Keratinocyte (primary cell): ENCODE measurements at regions not wholly inside any gene's neighbourhood (a gene's known extent, or its start where the extent isn't known, plus 50 kb on each side); places are given as distances from the start of the nearest gene placed in this dataset.

Experiments
- DNase-seq: peaks from one replicate; pipeline ENCODE4 v3.0.0-alpha.2; 2011; ENCODE audit warnings: low read depth, missing footprints, low spot score
- FAIRE-seq: peaks from 2 replicates; lab custom pipeline; 2011; peaks lifted over from hg19 to GRCh38; lab: Jason Lieb, UNC
- H2AFZ ChIP-seq: 2 replicates; pipeline ENCODE4 v1.6.0; 2012; ENCODE audit warnings: low read length, control low read depth, inconsistent platforms; ENCODE audit not compliant: control insufficient read depth
- H3K27ac ChIP-seq: 2 replicates; pipeline ENCODE4 v1.5.1; 2011; ENCODE audit warnings: low read length; ENCODE audit not compliant: control insufficient read depth, insufficient read depth
- H3K27me3 ChIP-seq: 3 replicates; pipeline ENCODE4 v1.6.0; 2011; ENCODE audit warnings: low read length; ENCODE audit not compliant: control insufficient read depth, insufficient read depth; ENCODE audit errors: extremely low read depth
- H3K36me3 ChIP-seq, 2 experiments: 2 replicates in 1 of 2; 3 replicates in 1 of 2; pipeline ENCODE4 v1.5.1; 2011; ENCODE audit warnings: low read length in 2 of 2, mild to moderate bottlenecking in 1 of 2; ENCODE audit not compliant: control insufficient read depth in 2 of 2, insufficient read depth in 2 of 2; ENCODE audit errors: extremely low read depth in 1 of 2
- H3K4me1 ChIP-seq: 3 replicates; pipeline ENCODE4 v1.5.1; 2011; ENCODE audit warnings: low read length; ENCODE audit not compliant: control insufficient read depth, insufficient read depth; ENCODE audit errors: extremely low read depth
- H3K4me2 ChIP-seq: 3 replicates; pipeline ENCODE4 v1.6.0; 2011; ENCODE audit warnings: low read depth, low read length; ENCODE audit not compliant: control insufficient read depth, insufficient read depth; ENCODE audit errors: extremely low read depth
- H3K4me3 ChIP-seq, 3 experiments: fragments of 200-600 bp in 1 of 3; sonication (generic) in 1 of 3; 2 replicates in 2 of 3; 3 replicates in 1 of 3; pipeline ENCODE4 v1.5.1; 2011 to 2016; ENCODE audit warnings: low read length in 3 of 3, mild to moderate bottlenecking in 3 of 3, control low read depth in 2 of 3, inconsistent platforms in 1 of 3, low read depth in 1 of 3, mixed read lengths in 1 of 3, mixed run types in 1 of 3, moderate library complexity in 1 of 3; ENCODE audit not compliant: control insufficient read depth in 2 of 3, insufficient read depth in 2 of 3; ENCODE audit errors: extremely low read depth in 1 of 3
- H3K79me2 ChIP-seq: 2 replicates; pipeline ENCODE4 v1.6.0; 2012; ENCODE audit warnings: low read length; ENCODE audit not compliant: control insufficient read depth, insufficient read depth
- H3K9ac ChIP-seq: 3 replicates; pipeline ENCODE4 v1.6.0; 2011; ENCODE audit warnings: low read length; ENCODE audit not compliant: control insufficient read depth, insufficient read depth; ENCODE audit errors: extremely low read depth
- H3K9me1 ChIP-seq: 3 replicates; pipeline ENCODE4 v1.6.0; 2011; ENCODE audit warnings: low read length; ENCODE audit not compliant: control insufficient read depth, insufficient read depth; ENCODE audit errors: extremely low read depth
- H3K9me3 ChIP-seq: 2 replicates; pipeline ENCODE4 v1.5.1; 2012; ENCODE audit warnings: low read depth, low read length; ENCODE audit not compliant: control insufficient read depth
- H4K20me1 ChIP-seq: 3 replicates; pipeline ENCODE4 v1.6.0; 2011; ENCODE audit warnings: low read length; ENCODE audit not compliant: control insufficient read depth, insufficient read depth; ENCODE audit errors: extremely low read depth
- EZH2 ChIP-seq: IDR thresholded peaks from one replicate; pipeline ENCODE4 v1.6.1; 2012; ENCODE audit warnings: inconsistent platforms, mild to moderate bottlenecking, low read length, moderate library complexity
- dilution Hi-C: fragments of 300-500 bp; cut with MboI; formaldehyde crosslinking; loops from one replicate; pipeline ENCODE4 v1.7.0; 2020; ENCODE audit warnings: low sequenced_read_pairs; ENCODE audit not compliant: extremely low pct_ligation_motif_present
- TF ChIP-seq, protein P1 (sequence below), 3 experiments: IDR thresholded peaks in 1 of 3; conservative IDR thresholded peaks in 1 of 3; optimal IDR thresholded peaks in 1 of 3; 2 replicates in 2 of 3; 3 replicates in 1 of 3; pipeline versions ENCODE3 to v1.5.1; 2011; ENCODE audit warnings: low read length in 3 of 3, mild to moderate bottlenecking in 3 of 3, moderate library complexity in 2 of 3, control low read depth in 1 of 3, inconsistent platforms in 1 of 3; ENCODE audit not compliant: insufficient read depth in 2 of 3; ENCODE audit errors: extremely low read depth in 1 of 3

DNA sequence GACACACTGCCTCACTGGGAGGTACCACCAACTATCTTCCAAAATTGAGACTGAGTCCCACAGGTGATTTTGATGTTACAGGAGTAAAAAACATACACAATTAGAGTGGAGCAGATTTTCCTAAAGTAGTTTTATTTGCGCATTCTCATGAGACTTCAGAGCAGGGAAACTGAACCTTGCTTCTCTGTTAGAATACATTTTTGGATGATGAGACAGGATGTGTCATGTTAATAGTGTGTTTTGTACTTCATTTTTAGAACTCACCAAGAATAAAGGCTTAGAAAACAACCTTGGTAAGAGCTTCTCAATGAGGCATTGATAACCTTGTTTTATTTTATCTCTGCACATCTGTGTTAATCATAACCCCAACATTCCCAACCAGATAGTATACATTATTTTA lies 310.2 kb upstream of the GALNT5 start:
- no peak for DNase-seq
- Histone ChIP-seq H3K27ac (no peak overlapping the region), H3K27me3 (no peaks in the 10 kb centered on the region), H3K9ac (no peak overlapping the region), H3K9me3 (no peaks in the 10 kb centered on the region), H3K4me2 (no peak overlapping the region), H3K4me1 (no peaks in the 10 kb centered on the region), H3K4me3 (no peak overlapping the region), H2AFZ (no peak overlapping the region), H3K9me1 (no peaks in the 10 kb centered on the region), H4K20me1 (no peaks in the 10 kb centered on the region), H3K36me3 (no peaks in the 10 kb centered on the region), H3K79me2 (no peaks in the 10 kb centered on the region)
- FAIRE-seq, result no peak
- dilution Hi-C loops, result no loop called here
- TF ChIP-seq EZH2, result no peak
- TF ChIP-seq, protein P1, sequence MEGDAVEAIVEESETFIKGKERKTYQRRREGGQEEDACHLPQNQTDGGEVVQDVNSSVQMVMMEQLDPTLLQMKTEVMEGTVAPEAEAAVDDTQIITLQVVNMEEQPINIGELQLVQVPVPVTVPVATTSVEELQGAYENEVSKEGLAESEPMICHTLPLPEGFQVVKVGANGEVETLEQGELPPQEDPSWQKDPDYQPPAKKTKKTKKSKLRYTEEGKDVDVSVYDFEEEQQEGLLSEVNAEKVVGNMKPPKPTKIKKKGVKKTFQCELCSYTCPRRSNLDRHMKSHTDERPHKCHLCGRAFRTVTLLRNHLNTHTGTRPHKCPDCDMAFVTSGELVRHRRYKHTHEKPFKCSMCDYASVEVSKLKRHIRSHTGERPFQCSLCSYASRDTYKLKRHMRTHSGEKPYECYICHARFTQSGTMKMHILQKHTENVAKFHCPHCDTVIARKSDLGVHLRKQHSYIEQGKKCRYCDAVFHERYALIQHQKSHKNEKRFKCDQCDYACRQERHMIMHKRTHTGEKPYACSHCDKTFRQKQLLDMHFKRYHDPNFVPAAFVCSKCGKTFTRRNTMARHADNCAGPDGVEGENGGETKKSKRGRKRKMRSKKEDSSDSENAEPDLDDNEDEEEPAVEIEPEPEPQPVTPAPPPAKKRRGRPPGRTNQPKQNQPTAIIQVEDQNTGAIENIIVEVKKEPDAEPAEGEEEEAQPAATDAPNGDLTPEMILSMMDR (optimal IDR thresholded peaks at IDR 0.05 in 1 of 3, IDR thresholded peaks at IDR 0.05 in 1 of 3, conservative IDR thresholded peaks at IDR 0.05 in 1 of 3; ENCODE audit: extremely low read depth in 1 of 3, insufficient read depth in 2 of 3, low read length in 3 of 3), result no peak

DNA sequence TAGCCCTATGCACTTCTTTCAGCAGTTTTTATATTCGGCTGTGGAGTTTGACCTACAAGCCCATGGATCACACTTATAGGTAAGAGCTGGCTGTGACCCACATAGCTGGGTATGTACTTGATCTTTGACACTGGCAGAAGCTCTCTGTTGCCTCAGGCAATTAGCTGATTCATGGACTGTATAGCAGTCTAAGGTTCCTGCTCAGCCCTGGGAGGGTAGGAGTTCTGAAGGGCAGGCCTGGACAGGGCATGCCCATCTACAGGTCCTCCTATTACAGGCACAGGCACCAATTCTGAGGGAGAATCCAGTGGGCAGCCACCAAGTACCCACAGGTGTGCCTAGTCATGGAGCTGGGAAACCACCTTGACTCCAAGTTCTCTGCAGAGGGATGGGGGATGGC lies 301.8 kb upstream of the GALNT5 start:
- peak; percentile 75 for DNase-seq
- H3K79me2 ChIP-seq, result no peaks in the 10 kb centered on the region
- dilution Hi-C loops, result no loop called here
- no peaks in the 10 kb centered on the region for H3K27me3 ChIP-seq
- TF ChIP-seq, protein P1 (optimal IDR thresholded peaks at IDR 0.05 in 1 of 3, IDR thresholded peaks at IDR 0.05 in 1 of 3, conservative IDR thresholded peaks at IDR 0.05 in 1 of 3; ENCODE audit: extremely low read depth in 1 of 3, insufficient read depth in 2 of 3, low read length in 3 of 3), result no peak
- TF ChIP-seq EZH2, result no peak
- peaks cover 10% of the 10 kb centered on the region for H3K9me3 ChIP-seq
- H3K4me1 ChIP-seq, result peaks cover 11% of the 10 kb centered on the region
- peak; percentile 43 for FAIRE-seq
- no peak overlapping the region for H3K9ac ChIP-seq
- no peaks in the 10 kb centered on the region for H4K20me1 ChIP-seq
- H3K9me1 ChIP-seq, result no peaks in the 10 kb centered on the region
- H3K4me2 ChIP-seq, result peak overlapping the region; percentile 54
- no peak overlapping the region for H3K4me3 ChIP-seq
- H2AFZ ChIP-seq, result peak overlapping the region; percentile 40
- peak overlapping the region; percentile 49 for H3K27ac ChIP-seq
- H3K36me3 ChIP-seq, result no peaks in the 10 kb centered on the region
